Thyroid gland (tissue), 4 donors: ENCODE measurements at regions not wholly inside any gene's neighbourhood (a gene's known extent, or its start where the extent isn't known, plus 50 kb on each side); places are given as distances from the start of the nearest gene placed in this dataset.

Source experiments
- POLR2A ChIP-seq, 2 donors: fragments of 450-650 bp; IDR thresholded peaks; one replicate each; pipeline ENCODE4 v1.6.1; 2017; ENCODE audit warnings: antibody characterized with exemption in 2 of 2, mild to moderate bottlenecking in 2 of 2, moderate library complexity in 1 of 2
- TF ChIP-seq, protein P1 (sequence below), 6 experiments: fragments of 200-600 bp in 3 of 6; fragments of 450-650 bp in 3 of 6; sonication (generic) in 3 of 6; IDR thresholded peaks; one replicate each; pipeline ENCODE4 v1.5.1; 2016 to 2019; ENCODE audit warnings: antibody characterized with exemption in 6 of 6, mild to moderate bottlenecking in 2 of 6, inconsistent platforms in 1 of 6, moderate library complexity in 1 of 6

DNA sequence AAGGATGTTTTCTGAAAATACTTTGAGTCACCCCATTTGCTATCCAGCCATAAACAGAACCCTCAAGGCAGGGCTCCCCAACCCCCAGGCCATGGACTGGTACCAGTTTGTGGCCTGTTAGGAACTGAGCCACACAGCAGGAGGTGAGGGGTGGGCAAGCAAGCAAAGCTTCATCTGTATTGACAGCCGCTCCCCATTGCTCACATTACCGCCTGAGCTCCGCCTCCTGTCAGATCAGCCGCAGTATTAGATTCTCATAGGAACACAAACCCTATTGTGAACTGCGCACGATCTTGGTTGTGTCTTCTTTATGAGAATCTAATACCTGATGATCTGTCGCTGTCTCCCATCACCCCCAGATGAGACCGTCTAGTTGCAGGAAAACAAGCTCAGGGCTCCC lies 543.8 kb downstream of the CBLN4 start:
- TF ChIP-seq, protein P1, sequence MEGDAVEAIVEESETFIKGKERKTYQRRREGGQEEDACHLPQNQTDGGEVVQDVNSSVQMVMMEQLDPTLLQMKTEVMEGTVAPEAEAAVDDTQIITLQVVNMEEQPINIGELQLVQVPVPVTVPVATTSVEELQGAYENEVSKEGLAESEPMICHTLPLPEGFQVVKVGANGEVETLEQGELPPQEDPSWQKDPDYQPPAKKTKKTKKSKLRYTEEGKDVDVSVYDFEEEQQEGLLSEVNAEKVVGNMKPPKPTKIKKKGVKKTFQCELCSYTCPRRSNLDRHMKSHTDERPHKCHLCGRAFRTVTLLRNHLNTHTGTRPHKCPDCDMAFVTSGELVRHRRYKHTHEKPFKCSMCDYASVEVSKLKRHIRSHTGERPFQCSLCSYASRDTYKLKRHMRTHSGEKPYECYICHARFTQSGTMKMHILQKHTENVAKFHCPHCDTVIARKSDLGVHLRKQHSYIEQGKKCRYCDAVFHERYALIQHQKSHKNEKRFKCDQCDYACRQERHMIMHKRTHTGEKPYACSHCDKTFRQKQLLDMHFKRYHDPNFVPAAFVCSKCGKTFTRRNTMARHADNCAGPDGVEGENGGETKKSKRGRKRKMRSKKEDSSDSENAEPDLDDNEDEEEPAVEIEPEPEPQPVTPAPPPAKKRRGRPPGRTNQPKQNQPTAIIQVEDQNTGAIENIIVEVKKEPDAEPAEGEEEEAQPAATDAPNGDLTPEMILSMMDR (IDR thresholded peaks at IDR 0.05): no peak
- no peak for TF ChIP-seq POLR2A (IDR thresholded peaks at IDR 0.05)
